RWPE1 (cell line): ENCODE measurements at regions not wholly inside any gene's neighbourhood (a gene's known extent, or its start where the extent isn't known, plus 50 kb on each side); places are given as distances from the start of the nearest gene placed in this dataset.

Experiments used
- CTCF ChIA-PET: fragments of 350-600 bp; sonication (Branson Sonifier 250); formaldehyde crosslinking; extraction: SDS; loops from one replicate; lab custom pipeline; 2021; lab: Yijun Ruan, JAX
- POLR2A ChIA-PET: fragments of 400-600 bp; formaldehyde crosslinking; extraction: SDS; loops from one replicate; lab custom pipeline; 2020; ENCODE audit warnings: antibody characterized with exemption; ENCODE audit not compliant: low non-redundant PET; lab: Yijun Ruan, JAX
- DNase-seq: peaks from one replicate; pipeline ENCODE4 v3.0.0; 2012; ENCODE audit warnings: low spot score
- H3K27ac ChIP-seq: fragments of 450-650 bp; 2 replicates; pipeline ENCODE4 v1.5.1; 2017
- TF ChIP-seq, protein P1 (sequence below): fragments of 450-650 bp; conservative IDR thresholded peaks from 2 replicates; pipeline ENCODE4 v1.5.1; 2017; ENCODE audit warnings: low read depth, mild to moderate bottlenecking

DNA sequence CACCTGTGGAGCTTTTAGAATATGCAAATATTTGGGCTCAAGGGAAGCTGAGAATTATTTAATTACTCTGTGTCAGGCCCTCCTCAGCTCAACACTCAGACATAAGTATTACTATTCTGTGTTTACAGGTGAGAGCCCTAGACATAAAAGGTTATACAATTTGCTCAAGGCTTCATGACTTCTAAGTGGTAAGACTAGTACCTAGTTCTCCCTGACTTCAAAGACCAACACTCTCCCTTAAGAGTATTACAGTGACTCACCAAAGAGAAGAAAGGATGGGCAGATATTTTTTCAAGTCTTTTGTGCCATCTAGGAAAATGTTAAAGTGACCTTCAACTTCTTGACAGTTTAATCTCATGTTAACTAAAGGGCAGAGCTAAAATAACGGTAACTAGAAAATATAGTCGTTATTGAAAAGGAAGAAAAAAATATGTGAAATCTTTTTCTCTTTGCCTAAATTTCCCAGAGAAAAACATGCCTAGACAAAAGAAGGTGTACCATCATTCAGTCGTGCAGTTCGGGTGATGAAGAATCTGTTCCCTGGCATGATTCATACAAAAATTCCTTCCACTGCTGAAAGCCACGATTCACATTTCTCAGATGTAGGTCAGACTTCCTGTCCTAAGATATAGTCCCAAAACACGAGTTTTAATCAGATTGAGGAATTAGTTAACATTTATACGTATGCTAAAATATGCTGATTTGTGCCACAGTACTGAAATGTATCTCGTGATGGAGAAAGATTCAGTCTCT, 849.1 kb upstream of the API5 start:
- TF ChIP-seq, protein P1, sequence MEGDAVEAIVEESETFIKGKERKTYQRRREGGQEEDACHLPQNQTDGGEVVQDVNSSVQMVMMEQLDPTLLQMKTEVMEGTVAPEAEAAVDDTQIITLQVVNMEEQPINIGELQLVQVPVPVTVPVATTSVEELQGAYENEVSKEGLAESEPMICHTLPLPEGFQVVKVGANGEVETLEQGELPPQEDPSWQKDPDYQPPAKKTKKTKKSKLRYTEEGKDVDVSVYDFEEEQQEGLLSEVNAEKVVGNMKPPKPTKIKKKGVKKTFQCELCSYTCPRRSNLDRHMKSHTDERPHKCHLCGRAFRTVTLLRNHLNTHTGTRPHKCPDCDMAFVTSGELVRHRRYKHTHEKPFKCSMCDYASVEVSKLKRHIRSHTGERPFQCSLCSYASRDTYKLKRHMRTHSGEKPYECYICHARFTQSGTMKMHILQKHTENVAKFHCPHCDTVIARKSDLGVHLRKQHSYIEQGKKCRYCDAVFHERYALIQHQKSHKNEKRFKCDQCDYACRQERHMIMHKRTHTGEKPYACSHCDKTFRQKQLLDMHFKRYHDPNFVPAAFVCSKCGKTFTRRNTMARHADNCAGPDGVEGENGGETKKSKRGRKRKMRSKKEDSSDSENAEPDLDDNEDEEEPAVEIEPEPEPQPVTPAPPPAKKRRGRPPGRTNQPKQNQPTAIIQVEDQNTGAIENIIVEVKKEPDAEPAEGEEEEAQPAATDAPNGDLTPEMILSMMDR: no peak
- no peak for DNase-seq
- no peak overlapping the region for H3K27ac ChIP-seq
- ChIA-PET CTCF (no interaction called here), POLR2A (no interaction called here)

DNA sequence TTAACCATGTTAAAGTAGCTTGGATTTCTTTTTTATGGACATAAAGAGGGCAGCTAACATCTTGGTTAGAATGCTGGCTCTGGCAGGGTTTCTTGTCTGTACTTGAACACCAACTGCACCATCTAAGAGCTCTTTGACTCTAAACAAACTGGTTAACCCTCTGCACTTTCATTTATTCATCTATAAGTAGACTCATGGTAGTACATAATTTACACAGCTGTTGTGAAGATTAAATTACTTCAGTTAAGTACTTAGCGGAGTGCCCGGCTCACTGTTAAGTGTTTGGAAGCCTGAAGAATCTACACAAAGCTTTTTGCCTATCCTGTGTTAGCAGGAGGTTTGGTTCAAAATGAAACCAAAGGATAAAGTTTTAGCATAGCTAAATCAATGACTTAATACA, 846.2 kb upstream of the API5 start:
- CTCF ChIA-PET: no interaction called here
- TF ChIP-seq, protein P1: no peak
- DNase-seq: no peak
- H3K27ac ChIP-seq: no peak overlapping the region
- POLR2A ChIA-PET: no interaction called here

DNA sequence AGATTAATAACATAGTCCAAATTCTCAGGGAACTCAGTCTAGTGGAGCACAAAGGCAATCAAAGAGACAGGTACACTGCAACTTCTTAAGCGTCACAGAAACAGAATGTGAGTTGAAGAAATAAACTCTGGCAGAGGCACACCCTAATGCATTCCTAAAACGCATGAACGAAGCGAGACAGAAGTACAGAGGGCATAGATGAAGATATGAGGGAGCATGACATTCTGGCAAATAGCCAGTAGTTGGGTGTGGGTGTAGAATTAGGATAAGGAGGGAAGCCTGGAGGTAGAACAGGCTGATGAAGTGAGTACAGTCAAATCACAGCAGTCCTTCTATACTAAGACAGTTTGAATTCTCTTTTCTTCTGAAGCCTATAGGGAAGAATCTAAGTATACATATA, 838.7 kb upstream of the API5 start:
- TF ChIP-seq, protein P1: no peak
- DNase-seq: no peak
- H3K27ac ChIP-seq: no peak overlapping the region
- ChIA-PET POLR2A (no interaction called here), CTCF (no interaction called here)

DNA sequence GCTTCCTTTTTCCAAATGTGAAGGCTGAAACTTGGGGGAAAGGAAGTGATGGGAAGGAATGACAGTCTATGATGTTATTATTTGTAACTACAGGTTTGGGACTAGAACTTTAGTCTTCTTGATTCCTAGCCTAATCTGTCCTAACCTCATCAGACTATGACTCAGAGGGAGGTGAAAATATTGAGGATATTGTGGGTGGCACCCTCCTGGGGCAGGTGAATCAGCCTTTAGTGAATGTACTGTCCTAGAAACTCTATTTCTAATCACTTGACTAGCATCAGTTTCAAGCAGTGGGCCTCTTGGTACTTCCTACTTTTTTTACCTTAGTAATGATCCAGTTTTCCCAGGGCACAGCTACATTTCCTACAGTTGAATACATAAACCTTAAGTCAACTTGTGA, 829.0 kb upstream of the API5 start:
- ChIA-PET POLR2A (no interaction called here), CTCF (no interaction called here)
- TF ChIP-seq, protein P1: no peak
- H3K27ac ChIP-seq: no peak overlapping the region
- no peak for DNase-seq

DNA sequence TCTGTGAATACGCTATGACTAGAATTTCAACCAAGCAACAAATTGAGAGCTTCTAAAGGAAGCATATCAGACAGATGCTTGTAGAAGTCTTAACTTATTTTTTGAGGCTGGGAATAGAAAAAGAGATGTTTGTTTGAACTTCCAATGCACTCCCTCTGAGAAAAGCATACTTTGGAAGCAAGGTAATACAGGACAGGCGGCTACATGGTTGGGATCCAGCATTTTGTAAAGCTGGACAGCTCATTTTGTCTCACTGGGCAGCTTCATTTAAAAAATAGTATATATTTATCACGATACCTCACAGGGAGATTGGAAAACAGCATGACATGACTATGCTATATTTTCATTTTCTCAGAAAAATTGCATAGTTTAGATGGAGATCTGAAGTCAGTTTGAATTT, 821.3 kb upstream of the API5 start:
- TF ChIP-seq, protein P1: no peak
- POLR2A ChIA-PET: no interaction called here
- no peak overlapping the region for H3K27ac ChIP-seq
- CTCF ChIA-PET: no interaction called here
- no peak for DNase-seq

DNA sequence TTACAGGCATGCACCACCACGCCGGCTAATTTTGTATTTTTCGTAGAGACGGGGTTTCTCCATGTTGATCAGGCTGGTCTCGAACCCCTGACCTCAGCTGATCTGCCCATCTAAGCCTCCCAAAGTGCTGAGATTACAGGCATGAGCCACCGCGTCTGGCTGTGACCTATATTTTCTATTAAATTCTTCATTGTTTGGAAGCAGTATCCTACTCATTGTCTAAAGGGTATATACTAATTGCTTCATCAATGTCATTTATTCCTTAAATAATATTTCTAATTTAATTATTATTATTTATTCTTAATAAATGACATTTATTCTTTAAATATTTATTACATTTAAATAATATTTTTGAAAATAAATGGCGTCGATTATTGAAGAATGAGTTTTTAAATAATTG, 817.3 kb upstream of the API5 start:
- DNase-seq: no peak
- CTCF ChIA-PET: no interaction called here
- POLR2A ChIA-PET: no interaction called here
- TF ChIP-seq, protein P1: no peak
- no peak overlapping the region for H3K27ac ChIP-seq
